Stimulated activated CD8-positive, alpha-beta memory T cell treated with anti-CD3 and anti-CD28 coated beads, Interleukin-2, amount 100 ng/mL, for 48 hours (primary cell): ENCODE measurements at regions not wholly inside any gene's neighbourhood (a gene's known extent, or its start where the extent isn't known, plus 50 kb on each side); places are given as distances from the start of the nearest gene placed in this dataset.
"Not testable (repeated sequence)": the region's sequence is repeated elsewhere in the genome, so short reads cannot be mapped to it uniquely, and the experiment has no call there.

Experiments
- DNase-seq, 2 donors: peaks; one replicate each; pipeline ENCODE4 v3.0.0-alpha.2; 2020; ENCODE audit warnings: low read depth in 2 of 2

DNA sequence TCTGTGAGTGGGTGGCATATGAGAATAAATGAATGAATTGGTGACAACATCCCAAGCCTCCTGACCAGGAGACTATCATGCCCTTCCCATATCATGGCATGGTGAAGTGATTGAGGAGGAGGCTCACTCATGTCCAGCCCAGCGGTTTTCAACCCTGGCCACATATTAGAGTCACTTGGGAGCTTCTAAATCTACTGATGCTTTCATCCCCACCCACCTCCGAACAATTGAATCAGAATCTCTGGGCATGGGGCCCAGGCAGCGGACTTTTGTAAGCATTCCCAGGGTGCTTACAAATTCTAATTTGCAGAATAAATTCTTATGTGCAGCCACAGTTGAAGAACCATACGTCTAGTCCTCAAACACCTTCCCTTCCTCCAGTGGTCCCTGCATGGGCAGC, 81.7 kb upstream of the SEC11C start:
- DNase-seq: no peak

DNA sequence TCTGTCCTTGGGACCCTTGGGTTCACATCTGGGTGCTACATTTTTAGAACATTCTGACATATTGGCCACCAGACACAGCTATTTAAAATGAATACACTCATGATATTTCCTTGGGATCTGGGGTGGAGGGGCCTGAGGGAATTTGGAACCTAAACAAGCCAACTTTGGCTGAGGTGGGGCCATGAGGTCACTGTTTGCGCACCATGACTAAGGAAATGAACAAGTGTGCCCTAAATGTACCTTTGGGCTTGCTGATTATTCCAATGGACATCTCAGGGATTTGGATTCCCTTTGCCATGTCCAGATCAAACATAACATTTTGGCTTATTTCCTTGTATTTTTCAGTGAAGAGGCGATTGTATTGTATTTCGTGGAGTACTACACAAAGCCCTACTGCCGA, 80.5 kb upstream of the SEC11C start:
- no peak for DNase-seq

DNA sequence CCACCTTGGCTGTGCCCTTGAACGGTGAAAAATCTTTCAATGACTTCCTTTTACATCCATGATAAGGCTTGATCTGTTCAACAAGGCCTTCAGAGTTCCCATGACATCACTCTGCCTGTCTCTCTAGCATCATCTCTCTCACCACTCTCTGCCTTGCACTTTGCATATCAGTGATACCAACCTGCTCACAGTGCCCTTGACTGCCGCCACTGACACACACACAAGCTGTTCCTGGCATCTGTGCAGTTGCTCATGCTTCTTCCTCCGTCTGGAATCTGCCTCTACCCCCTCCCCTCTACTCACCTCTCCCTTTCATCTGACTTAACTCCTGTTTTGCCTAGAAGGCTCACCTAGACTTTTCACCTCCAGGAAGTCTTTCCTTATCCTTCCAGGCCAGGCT, 79.1 kb upstream of the SEC11C start:
- DNase-seq: no peak

GRCh38 chr18:59061914-59062642, 77.6 kb upstream of the SEC11C start:
- DNase-seq: no peak

- no peak for DNase-seq
These were observed 77.1 kb upstream of the SEC11C start for GRCh38 chr18:59062643-59063006.

DNA sequence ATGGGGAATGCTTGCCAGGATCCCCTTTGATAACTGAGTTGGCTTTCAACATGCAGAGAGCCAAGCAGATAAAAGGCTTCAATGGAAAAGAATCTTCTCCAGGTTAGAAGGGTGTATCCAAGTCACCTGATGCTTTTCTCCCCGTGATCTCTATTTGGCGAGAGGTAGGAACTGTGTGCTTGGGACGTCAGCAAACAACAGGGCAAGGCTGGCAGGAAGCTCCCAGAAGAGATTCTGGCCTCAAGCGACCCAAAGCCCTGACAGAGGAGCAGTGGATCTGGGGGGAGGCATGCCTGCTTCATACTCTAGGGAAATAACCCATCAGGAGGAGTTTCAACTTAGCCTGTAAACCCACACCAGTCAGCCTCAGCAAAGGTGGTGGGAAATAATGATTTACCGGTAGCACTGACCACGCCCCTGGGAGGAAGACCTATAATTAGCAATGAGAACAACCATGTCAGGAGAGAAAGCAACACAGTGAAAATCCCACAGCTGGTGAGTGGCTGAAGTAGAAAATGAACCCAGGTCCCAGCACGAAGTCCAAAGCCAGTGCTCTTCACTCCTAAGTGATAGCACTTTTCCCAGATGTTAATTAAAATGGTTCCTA, 76.3 kb upstream of the SEC11C start:
- no peak for DNase-seq

DNA sequence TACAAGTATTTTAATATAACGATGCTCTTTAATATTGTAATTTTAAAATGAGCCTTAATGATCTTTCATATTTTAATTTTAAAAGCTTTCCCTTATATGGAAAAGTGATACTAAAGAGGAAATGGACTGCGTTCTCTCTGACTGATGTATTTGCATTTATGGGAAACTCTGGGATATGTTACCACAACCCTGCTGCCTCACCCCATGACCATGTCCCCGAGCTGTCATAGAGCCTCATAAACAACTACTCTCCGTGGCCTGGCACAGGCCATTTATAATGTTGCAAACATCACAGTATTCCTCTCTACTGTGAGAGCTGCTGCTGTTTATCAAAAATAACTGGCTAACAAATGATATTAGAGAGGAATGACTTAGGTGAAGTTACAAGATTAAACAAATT, 75.8 kb upstream of the SEC11C start:
- DNase-seq: no peak

DNA sequence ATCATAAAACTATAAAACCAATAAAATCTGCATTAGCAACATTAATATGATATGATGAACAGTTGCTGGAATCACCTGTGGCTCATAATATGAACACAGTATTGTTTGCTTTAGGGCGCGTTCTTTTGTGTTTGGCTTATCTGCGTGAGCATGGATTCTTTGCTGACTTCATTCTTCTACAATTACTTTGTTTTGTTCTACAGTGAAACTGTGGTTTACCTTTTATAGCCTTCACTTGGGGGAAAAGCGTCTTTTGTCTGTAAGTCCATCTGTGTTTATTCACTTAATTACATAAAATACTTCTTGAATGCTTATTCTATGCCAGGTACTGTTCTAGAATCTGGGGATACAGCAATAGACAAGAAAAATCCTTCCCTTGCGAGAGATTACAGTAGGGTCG, 74.0 kb upstream of the SEC11C start:
- DNase-seq: no peak

DNA sequence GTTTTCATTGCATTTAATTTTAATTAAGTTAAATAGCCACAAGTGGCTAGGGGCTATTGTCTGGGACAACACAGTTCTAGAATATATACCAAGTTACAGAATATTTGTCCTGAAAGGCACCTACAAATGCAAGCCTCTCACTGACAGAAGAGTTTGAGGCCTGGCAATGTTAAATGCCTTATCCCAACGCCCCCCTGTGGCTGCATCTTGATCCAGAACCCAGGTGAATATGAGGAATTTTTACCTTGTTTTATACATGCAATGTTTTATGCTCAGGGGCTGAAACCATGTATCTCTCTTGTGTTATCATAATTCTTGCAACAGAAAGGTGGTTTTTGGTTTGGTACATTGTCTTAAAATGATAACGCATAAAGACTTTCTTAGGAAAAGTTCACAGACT, 71.8 kb upstream of the SEC11C start:
- DNase-seq: no peak

- no peak for DNase-seq
These were observed 71.2 kb upstream of the SEC11C start for GRCh38 chr18:59068276-59069071.

GRCh38 chr18:59070181-59070912, 69.3 kb upstream of the SEC11C start:
- peak; percentile 71 to 81 for DNase-seq

- DNase-seq: no peak
These were observed 66.8 kb upstream of the SEC11C start for GRCh38 chr18:59072727-59073421.

- no peak for DNase-seq
These were observed 63.8 kb upstream of the SEC11C start for GRCh38 chr18:59075923-59076322.

- DNase-seq: no peak
These were observed 60.4 kb upstream of the SEC11C start for GRCh38 chr18:59079264-59079663.

GRCh38 chr18:59079687-59080501, 59.8 kb upstream of the SEC11C start:
- DNase-seq: not testable (repeated sequence)

GRCh38 chr18:59083136-59083818, 56.4 kb upstream of the SEC11C start:
- no peak for DNase-seq

- no peak for DNase-seq
These were observed 54.4 kb upstream of the SEC11C start for GRCh38 chr18:59085126-59085794.

DNA sequence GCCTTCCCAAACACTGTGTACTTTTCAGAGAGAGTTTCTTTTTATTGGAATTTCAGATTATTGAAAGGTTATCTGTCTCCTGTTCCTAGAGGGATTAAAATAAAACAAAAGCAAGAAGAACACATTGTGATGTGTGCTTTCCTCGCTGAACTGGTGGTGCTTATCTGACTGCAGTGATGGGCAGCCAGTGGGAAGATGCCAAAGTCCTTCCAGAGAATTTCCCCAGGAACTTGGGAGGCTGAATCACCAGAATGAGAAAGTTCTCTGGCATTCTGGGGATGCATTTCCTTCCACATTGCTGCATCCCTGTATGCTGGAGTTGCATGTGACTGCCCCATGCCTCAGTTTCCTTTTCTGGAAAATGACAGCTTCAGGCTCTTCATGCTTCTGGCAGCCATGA, 53.9 kb upstream of the SEC11C start:
- no peak for DNase-seq

DNA sequence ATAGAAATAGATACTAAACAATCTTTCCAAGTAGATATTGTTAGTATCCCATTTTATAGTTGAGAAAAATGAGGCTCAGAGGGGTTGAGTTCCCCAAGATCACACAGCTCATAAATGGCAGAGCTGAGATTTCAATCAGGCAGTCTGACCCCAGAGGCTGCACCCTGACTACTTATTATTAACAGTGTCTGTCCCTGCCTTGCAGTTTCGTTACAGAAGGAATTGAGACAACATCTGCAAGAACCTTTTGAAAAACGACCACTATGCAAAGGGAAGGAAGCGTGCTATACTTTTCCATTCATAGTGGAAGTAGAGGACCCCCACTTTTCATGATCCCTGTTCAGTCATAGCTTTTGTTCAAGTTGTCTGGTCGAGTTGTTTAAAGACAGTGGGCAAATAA, 53.2 kb upstream of the SEC11C start:
- DNase-seq: no peak

GRCh38 chr18:59087391-59087790, 52.3 kb upstream of the SEC11C start:
- DNase-seq: no peak
